Glutamatergic neuron (in vitro differentiated cells): ENCODE measurements at regions not wholly inside any gene's neighbourhood (a gene's known extent, or its start where the extent isn't known, plus 50 kb on each side); places are given as distances from the start of the nearest gene placed in this dataset.

Experiments used
- DNase-seq: peaks from one replicate; pipeline ENCODE4 v3.0.0; 2022
- H3K27ac Mint-ChIP-seq: one replicate; pipeline ENCODE4 v1.8.0; 2020; ENCODE audit warnings: mild to moderate bottlenecking, mixed read lengths, inconsistent platforms; ENCODE audit not compliant: unreplicated experiment
- H3K27me3 Mint-ChIP-seq: one replicate; pipeline ENCODE4 v1.8.0; 2020; ENCODE audit warnings: mild to moderate bottlenecking, moderate library complexity, mixed read lengths, inconsistent platforms; ENCODE audit not compliant: unreplicated experiment
- H3K36me3 Mint-ChIP-seq: one replicate; pipeline ENCODE4 v1.8.0; 2020; ENCODE audit warnings: mild to moderate bottlenecking, mixed read lengths, inconsistent platforms; ENCODE audit not compliant: unreplicated experiment
- H3K4me1 Mint-ChIP-seq: one replicate; pipeline ENCODE4 v1.8.0; 2020; ENCODE audit warnings: mild to moderate bottlenecking, low read depth, mixed read lengths, inconsistent platforms; ENCODE audit not compliant: unreplicated experiment
- H3K4me3 Mint-ChIP-seq: one replicate; pipeline ENCODE4 v1.8.0; 2020; ENCODE audit warnings: mild to moderate bottlenecking, mixed read lengths, inconsistent platforms; ENCODE audit not compliant: unreplicated experiment
- H3K9me3 Mint-ChIP-seq: one replicate; pipeline ENCODE4 v1.8.0; 2020; ENCODE audit warnings: mild to moderate bottlenecking, moderate library complexity, mixed read lengths, inconsistent platforms; ENCODE audit not compliant: unreplicated experiment
- TF ChIP-seq, protein P1 (sequence below): fragments of 200-600 bp; sonication (generic); IDR thresholded peaks from one replicate; pipeline ENCODE4 v1.5.0; 2021; ENCODE audit not compliant: partially characterized antibody, unreplicated experiment

DNA sequence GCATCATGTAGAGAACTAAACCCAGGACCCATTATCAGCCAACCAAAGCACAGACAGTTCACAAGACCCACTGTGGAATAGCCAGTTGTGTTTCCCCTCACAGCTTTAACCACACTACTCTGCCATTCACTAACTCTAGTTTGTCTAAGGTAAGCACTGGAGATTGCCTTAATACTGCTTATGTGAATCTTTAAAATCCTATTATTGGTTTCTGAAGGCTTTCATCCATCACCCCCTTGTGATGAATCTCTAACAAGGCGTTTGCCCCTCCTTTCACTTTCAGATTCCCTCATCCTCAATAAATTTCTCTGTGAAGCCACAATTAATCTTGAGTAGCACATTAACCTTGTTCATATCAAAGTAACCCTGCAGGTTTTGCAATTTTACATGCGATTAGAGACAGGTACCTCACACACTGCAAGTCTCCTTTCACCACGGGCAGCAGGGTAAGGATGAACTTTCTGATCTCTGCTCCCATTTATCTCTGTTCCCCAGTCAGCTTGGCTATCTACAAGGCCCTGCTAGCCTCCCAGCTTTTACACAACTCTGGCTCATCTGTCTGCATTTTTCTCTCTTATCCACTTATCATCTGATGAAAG is 785.6 kb downstream of the REEP3 start:
- TF ChIP-seq, protein P1, sequence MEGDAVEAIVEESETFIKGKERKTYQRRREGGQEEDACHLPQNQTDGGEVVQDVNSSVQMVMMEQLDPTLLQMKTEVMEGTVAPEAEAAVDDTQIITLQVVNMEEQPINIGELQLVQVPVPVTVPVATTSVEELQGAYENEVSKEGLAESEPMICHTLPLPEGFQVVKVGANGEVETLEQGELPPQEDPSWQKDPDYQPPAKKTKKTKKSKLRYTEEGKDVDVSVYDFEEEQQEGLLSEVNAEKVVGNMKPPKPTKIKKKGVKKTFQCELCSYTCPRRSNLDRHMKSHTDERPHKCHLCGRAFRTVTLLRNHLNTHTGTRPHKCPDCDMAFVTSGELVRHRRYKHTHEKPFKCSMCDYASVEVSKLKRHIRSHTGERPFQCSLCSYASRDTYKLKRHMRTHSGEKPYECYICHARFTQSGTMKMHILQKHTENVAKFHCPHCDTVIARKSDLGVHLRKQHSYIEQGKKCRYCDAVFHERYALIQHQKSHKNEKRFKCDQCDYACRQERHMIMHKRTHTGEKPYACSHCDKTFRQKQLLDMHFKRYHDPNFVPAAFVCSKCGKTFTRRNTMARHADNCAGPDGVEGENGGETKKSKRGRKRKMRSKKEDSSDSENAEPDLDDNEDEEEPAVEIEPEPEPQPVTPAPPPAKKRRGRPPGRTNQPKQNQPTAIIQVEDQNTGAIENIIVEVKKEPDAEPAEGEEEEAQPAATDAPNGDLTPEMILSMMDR = no peak
- DNase-seq = no peak
- Mint-ChIP-seq H3K4me1 (peaks cover 2% of the 10 kb centered on the region), H3K36me3 (no peaks in the 10 kb centered on the region), H3K27ac (no peak overlapping the region), H3K9me3 (no peaks in the 10 kb centered on the region), H3K27me3 (no peaks in the 10 kb centered on the region), H3K4me3 (no peak overlapping the region)

DNA sequence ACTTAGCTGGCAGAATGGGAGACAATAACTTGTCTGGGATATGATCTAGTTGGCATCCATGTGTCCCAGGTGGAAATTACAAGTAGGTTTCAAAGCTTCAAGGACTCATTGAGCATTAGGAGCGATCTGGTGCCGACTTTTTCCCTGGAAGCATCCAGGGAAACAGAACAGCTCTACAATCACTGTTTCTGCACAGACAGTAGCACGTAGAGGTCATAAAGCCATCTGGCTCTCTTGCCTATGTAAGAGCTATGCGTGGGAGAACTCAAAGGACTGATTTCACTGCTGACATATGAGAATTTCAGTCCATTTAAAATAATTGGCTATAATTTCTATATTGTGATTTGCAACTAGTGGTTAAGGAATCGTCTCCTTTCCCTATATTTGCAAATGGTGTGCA is 791.7 kb downstream of the REEP3 start:
- H3K36me3 Mint-ChIP-seq = no peaks in the 10 kb centered on the region
- peaks cover 9% of the 10 kb centered on the region for H3K4me1 Mint-ChIP-seq
- no peak overlapping the region for H3K4me3 Mint-ChIP-seq
- TF ChIP-seq, protein P1 = no peak
- H3K9me3 Mint-ChIP-seq = no peaks in the 10 kb centered on the region
- no peak overlapping the region for H3K27ac Mint-ChIP-seq
- no peak for DNase-seq
- no peaks in the 10 kb centered on the region for H3K27me3 Mint-ChIP-seq

DNA sequence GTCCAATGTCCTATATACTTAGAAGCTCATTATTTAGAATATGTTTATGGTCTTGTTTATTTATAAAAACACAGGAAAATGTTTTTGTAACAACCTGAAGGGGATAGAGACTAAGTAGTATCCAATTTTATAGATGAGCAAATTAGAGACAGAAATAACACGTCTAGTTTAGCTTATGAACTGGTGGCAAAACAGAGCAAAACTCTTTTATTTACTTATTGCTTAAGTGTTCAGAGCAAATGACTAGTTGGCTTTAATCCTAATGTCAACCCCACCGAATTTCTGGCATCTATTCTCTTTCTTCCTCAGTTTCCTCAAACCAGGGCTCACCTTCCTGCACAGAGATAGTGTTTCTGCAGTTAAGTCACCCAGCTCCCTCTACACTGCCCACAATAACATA is 792.8 kb downstream of the REEP3 start:
- H3K4me3 Mint-ChIP-seq = no peak overlapping the region
- TF ChIP-seq, protein P1 = no peak
- no peak for DNase-seq
- H3K27ac Mint-ChIP-seq = no peak overlapping the region
- H3K9me3 Mint-ChIP-seq = peaks cover 2% of the 10 kb centered on the region
- H3K27me3 Mint-ChIP-seq = no peaks in the 10 kb centered on the region
- H3K4me1 Mint-ChIP-seq = peaks cover 15% of the 10 kb centered on the region
- no peaks in the 10 kb centered on the region for H3K36me3 Mint-ChIP-seq

DNA sequence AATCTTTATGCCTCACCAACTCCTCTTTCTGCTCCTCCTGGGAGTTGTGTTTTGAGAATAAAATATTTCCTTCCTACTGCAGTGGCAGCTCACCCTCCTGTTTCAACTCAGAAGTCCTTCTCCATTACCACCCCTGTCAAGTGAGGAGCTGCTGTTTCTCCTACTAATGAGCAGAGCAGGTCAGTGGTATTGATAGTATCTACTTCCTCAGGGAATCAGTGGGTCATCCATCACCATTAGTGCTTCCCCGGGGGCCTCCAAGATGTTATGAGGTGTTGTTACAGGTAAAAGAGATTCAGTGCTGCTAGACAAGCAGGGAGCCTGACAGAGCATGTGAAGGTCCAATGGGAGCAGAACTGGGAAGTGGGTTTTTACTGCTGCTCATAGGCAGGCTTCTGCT is 795.2 kb downstream of the REEP3 start:
- Mint-ChIP-seq H3K4me3 (peak overlapping the region; percentile 48), H3K9me3 (peaks cover 2% of the 10 kb centered on the region), H3K36me3 (no peaks in the 10 kb centered on the region), H3K27me3 (no peaks in the 10 kb centered on the region), H3K4me1 (peaks cover 29% of the 10 kb centered on the region), H3K27ac (peak overlapping the region; percentile 82)
- DNase-seq = peak; percentile 49
- TF ChIP-seq, protein P1 = no peak

DNA sequence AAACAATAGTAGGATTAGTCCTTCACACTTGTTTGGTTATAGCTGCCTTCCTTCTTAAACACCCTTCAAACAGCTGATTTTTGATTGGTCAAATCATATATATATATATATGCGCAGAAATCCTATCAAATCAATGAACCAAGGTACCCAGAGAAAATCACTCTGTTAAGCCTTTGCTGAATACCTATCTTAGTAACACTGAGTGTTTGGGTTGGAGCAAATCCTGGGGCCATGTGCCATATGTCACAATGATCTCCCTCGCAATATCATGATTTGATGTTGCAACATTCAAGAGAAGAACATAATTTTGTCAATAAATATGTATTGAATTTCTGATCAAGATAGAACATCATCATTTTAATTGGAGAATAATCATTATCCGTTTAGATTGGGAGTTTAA is 795.6 kb downstream of the REEP3 start:
- no peak for DNase-seq
- Mint-ChIP-seq H3K27ac (peak overlapping the region; percentile 82), H3K9me3 (peaks cover 2% of the 10 kb centered on the region), H3K4me1 (peaks cover 30% of the 10 kb centered on the region), H3K27me3 (no peaks in the 10 kb centered on the region), H3K4me3 (no peak overlapping the region), H3K36me3 (no peaks in the 10 kb centered on the region)
- TF ChIP-seq, protein P1 = no peak
